Smooth muscle cell of the brain vasculature (primary cell): ENCODE measurements at regions not wholly inside any gene's neighbourhood (a gene's known extent, or its start where the extent isn't known, plus 50 kb on each side); places are given as distances from the start of the nearest gene placed in this dataset.

Experiments
- DNase-seq: peaks from one replicate; pipeline ENCODE4 v3.0.0-alpha.2; 2012; ENCODE audit warnings: low read depth, low spot score

- no peak for DNase-seq
Observed at GRCh38 chr1:90204023-90204590, 209.2 kb downstream of the ZNF326 start.

DNA sequence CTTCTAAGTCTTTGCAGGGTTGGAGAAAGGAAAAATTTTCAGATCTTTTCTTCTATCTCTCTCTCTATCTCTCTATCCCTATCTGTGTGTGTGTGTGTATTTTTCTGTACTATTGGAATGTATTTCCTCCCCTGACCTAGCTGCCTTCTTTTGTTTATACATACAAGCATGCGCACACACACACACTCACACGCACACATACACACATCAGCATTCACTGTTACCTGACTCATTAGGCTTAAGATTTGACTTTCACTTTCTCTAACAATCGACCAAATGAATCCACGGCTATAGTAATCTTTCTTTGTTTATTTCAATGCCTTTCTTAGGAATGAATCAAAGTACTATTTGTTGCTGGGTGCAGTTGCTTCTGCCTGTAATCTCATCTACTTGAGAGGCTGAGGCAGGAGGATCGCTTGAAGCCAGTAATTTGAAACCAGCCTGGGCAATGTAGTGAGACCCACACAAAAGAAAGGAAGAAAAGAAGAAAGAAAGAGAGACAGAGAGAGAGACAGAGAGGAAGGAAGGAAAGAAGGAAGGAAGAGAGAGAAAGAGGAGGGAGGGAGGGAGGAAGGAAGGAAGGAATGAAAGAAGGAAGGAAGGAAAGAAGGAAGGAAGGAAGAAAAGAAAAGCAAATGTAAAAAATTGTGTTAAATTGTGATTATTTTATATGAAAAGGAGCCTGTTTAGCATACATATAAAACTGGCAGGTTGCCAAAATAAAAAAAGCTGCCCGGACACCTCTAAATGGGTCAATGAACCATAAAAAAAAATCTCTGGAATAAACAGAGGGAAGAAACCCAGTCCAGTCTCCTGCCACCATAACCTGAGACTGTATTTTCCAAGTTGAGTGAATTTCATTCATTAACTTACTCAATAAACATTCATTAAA lies 206.8 kb downstream of the ZNF326 start:
- no peak for DNase-seq

GRCh38 chr1:90200646-90201205 lies 205.8 kb downstream of the ZNF326 start:
- no peak for DNase-seq

DNA sequence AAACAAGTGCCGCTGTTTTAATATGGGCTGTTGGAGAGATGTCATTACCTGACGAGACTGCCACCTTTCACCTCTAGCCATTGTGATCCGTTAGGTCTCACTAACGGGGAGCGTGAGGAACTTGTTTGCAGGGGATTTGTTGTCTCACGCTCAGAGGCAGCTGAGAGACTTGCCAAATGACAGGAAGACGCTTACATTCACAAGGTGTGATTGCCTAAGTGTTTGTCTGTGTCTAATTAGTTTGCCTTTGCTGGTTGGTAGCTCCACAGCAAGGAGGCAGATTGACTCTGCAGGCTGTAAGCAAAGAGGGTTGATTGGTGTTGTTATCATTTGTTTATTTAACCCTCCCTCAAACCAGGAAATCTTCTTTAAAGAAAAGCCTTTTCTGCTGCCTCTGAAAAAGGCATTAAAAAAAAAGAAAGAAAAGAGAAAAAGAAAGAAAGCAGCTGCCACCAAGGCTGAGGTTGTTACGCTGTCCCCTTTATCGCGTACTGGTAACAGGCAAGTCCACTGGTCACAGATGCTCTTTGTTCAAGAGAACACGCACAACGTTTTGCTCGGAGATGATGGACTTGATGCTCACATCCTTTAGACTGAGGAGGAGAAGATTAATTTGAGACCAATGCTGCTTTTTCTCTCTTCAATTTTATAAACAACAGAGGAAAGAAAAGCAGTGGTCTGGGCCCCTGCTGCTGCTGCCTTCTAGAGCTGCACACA lies 203.9 kb downstream of the ZNF326 start:
- DNase-seq: no peak

DNA sequence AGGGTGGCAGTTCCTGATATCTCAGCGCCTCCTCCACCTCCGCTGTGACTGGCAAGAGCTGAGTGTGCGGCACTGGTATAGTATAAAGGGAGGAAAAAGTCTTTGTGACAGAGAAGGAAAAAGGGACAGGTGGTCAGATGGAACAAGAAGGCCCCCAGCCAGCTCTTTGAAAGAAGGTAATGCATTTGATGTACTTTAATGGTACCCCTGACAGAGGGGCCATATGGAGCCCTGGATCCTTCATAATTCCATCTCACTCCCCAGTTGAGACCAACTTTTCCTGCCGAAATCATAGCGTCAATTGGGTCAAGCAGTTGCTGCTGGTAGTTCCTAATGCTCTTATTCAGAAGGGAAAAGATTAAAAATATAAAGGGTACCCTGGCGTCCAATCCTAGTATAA lies 198.2 kb downstream of the ZNF326 start:
- no peak for DNase-seq

- DNase-seq: no peak
Observed at GRCh38 chr1:90192408-90192807, 197.5 kb downstream of the ZNF326 start.

DNA sequence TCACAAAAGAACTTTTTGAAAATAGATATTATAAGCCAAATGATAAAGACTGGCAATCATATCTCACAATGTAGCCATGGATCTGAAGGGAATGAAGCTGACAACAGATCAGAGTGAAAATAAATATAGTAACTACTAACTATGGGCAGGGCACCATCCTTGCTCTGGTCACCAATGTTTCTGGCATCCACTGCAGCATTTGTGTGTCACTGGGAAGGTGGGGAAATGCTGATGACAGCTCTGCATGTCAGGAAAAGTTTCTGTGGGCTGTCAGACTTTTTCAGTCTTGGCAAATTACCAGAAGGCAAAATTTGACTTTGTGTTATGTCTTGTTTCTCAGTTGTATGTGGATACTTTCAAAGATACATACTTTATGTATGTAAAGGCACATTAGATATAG lies 195.6 kb downstream of the ZNF326 start:
- DNase-seq: no peak

DNA sequence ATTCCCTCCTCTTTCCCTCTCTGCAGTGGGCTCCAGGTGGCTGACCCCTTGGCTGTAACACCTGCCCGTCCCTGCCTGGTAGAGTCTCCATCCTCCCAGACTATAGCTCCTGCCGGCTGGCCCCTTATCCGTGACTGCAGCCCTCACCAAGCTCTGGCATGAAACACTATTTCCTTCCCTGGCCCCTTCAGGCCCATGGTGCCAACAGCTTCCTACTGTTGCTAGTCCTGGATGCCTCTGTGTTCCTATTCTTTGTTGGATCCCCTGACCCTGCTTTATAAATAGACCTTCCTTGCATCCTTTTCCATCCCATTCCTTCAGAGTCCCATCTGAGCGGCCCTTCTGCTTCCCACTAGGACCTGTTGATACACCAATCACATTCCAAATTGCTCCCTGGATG lies 195.0 kb downstream of the ZNF326 start:
- no peak for DNase-seq

DNA sequence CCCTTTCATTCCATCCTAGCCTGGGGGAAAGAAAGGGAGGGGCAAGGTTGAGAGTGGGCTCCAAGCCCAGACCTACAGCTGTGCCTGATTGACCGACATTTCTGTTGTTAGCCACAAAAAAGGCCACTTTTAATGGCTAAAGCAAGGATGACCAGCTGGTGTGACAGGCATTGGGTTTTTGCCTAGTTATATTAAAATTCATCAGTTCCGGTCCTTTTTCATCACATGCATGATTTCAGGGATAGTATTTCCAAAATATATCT lies 192.3 kb downstream of the ZNF326 start:
- no peak for DNase-seq

- no peak for DNase-seq
Observed at GRCh38 chr1:90186506-90187322, 191.8 kb downstream of the ZNF326 start.

GRCh38 chr1:90176530-90176929 lies 181.6 kb downstream of the ZNF326 start:
- no peak for DNase-seq

DNA sequence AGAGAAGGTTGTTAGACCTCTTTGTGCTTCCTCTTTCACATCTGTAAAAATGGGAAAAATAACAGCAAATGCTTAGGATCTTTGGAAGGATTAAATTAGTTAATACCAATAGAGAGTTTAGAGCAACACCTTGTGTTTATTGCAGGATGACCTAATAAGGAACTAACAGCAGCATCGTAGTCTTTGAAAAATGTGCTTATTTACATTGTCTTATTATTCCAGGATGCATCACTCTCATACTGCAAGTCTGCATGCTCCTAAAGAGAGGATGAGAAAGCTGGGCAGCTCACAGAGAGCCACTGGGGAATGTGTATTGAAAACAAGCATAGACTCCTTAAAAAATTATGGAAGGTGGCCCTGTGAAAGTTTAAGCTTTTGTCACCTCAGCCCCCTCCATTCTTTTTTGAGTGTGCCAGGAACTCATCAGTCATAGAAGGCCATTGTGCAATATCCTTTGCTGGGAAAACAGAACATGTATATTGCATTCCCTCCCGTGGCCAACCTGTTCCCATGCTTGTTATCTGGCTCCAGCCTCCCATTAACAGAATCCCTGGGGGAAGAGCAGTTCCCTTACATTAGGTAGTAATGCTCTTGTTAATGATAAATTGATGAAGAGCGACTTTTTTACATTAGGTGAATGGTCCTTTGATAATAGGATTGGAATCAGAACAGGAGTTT lies 180.7 kb downstream of the ZNF326 start:
- no peak for DNase-seq

DNA sequence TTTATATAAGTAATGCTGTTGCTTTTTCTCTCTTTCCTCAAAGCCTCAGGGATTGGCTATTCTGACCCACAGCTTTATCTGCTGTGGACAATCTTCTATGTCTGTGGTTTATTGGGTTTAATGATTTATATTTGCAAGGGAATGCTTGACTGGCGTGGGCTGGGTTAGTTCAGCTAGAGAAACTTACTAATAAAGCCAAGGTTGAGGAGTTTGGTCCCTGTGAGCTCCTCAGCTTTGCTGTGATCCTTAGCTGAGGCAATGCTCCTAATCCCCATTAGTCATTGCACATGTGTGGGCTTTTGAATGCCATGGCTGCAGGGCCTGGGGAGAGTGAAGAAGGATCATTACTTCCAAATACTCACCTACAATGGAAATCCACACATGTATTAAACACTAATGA lies 179.3 kb downstream of the ZNF326 start:
- DNase-seq: no peak

DNA sequence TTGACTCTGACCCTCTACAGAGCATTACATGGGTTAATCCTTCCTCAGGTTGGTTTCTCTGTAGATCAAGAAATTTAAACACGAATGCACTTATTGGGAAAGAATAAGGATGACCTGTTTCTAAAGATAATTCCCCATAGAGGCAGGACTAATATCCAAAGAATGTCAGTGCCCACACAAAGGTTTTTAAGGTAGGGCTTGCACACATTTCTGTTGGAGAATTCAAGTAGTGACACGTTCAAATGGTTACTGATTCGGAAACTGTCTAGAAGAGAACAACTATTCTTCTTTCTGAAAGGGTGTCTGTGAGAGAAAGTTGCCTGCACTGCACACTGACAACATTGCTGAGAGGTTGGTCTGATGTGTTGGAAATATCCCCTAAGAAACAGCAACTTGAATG lies 167.3 kb downstream of the ZNF326 start:
- no peak for DNase-seq

- no peak for DNase-seq
Observed at GRCh38 chr1:90161625-90162024, 166.7 kb downstream of the ZNF326 start.

DNA sequence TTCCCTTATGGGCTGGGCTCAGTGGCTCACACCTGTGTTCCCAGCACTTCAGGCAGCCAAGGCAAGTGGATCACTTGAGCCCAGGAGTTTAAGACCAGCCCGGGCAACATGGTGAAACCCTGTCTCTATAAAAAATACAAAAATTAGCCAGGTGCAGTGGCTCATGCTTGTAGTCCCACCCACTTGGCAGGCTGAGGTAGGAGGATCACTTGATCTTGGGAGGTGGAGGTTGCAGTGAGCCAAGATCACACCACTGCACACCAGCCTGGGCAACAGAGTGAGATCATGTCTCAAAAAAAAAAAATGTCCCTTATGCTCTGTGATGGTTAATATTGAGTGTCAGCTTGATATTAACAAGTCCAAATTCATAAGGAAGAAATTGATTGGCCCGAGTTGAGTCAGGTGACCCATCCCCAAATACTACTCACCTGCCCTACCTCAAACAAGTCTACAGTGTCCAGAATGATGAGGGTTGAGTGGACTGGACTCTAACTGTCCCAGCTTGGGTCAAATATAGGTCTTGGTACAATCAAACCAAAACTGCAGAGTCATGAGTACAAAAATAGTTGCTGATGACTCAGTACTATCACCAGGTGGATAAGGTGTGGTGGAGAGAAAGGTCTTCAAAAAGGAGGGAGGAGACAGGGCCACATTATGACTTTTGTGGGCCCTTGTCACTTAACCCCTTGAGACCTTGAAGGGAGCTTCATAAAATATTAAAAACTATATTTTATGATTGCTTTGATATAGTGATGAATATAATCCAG lies 161.0 kb downstream of the ZNF326 start:
- no peak for DNase-seq

DNA sequence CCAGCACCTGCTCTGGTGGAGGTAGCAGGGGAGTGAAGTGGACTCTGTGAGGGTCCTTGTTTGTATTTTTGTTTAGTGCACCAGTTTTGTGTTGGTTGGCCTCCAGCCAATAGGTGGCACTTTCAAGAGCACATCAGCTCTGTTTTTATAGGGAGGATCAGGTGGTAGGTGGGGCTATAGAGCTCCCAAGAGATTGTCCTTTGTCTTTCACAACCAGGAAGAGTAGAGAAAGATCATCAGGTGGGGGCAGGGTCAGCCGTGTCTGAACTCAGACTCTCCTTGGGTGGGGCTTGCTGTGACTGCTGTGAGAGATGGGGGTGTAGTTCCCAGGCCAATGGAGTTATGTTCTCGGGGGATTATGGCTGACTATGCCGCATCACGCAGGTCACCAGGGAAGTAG lies 159.8 kb downstream of the ZNF326 start:
- DNase-seq: no peak

- no peak for DNase-seq
Observed at GRCh38 chr1:90149101-90149500, 154.2 kb downstream of the ZNF326 start.

- no peak for DNase-seq
Observed at GRCh38 chr1:90147093-90147492, 152.2 kb downstream of the ZNF326 start.

DNA sequence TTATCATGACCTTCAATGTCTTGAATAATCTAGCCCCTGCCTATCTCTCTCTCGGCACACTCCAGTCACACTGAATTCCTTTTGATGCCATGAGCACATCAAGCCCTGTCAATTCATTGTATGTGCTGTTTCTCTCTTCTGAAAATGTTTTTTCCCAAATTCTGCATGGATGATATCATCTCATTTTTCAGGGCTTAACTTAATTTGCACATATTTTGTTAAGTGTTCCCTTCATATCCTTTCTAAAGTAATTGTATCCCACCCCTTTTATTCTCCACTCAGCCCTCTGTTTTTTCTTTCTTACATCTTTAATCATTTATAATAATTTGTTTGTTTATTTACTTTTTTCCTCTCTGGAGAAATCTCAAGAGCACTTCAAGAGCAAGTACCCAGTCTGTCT lies 149.9 kb downstream of the ZNF326 start:
- no peak for DNase-seq

DNA sequence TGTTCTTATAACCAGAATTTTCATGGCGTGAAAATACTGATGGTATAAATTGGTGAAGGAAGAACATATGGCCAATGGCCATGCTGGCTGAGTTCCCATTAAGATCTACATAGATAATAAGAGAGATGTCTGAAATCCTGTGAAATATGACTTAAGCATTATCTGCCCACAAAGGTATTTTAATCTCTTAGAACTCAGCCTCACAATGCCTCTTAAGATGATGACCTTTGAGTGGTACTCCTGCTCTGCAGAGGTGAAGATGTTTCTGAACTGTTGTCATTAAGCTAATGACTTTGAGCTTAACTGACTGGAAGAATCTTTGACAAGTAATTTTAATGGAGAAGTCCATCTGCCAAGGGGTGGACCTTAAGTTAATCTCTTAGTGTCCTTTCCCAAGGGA lies 148.7 kb downstream of the ZNF326 start:
- DNase-seq: no peak
